ENCODE measurements at regions not wholly inside any gene's neighbourhood (a gene's known extent, or its start where the extent isn't known, plus 50 kb on each side); places are given as distances from the start of the nearest gene placed in this dataset.
"Not testable (repeated sequence)": the region's sequence is repeated elsewhere in the genome, so short reads cannot be mapped to it uniquely, and the experiment has no call there.

DNA sequence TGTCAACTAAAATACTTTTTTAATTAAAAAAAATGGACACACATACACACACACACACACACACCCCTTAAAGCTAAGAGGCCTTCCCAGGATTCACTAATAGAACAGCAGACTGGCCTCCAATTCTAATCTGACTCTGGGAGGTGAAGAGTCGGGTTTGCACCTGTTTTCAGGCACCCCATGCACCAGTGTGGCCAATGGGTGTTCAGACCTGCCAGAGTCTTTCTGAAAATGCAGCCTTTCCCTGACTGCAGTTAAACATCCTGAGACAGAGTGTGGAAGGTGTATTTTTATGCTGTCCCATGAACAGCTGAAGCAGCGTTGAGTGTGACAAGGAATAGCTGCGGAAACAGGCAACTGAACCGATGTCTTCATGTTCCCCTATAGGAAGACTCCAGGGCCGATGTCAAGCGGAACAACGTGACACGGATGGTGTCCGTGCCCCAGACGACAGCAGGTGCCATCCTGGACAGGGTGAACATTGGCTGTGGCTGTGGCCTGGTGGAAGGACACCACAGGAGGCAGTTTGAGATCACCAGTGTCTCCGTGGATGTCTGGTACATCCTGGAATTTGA lies 74.6 kb upstream of the LYZL2 start:
- no peaks in the 10 kb centered on the region for H3K36me3 Mint-ChIP-seq (ENCODE audit: unreplicated experiment)
- H3K27ac Mint-ChIP-seq (ENCODE audit: unreplicated experiment) = no peak overlapping the region
- H3K27me3 Mint-ChIP-seq (ENCODE audit: unreplicated experiment) = peaks cover under 1% of the 10 kb centered on the region
- DNase-seq (ENCODE audit: extremely low spot score, unreplicated experiment) = peak; percentile 46
- no peak overlapping the region for H3K4me3 Mint-ChIP-seq (ENCODE audit: unreplicated experiment)
- H3K4me1 Mint-ChIP-seq (ENCODE audit: unreplicated experiment) = peaks cover 19% of the 10 kb centered on the region
- TF ChIP-seq, protein P1, sequence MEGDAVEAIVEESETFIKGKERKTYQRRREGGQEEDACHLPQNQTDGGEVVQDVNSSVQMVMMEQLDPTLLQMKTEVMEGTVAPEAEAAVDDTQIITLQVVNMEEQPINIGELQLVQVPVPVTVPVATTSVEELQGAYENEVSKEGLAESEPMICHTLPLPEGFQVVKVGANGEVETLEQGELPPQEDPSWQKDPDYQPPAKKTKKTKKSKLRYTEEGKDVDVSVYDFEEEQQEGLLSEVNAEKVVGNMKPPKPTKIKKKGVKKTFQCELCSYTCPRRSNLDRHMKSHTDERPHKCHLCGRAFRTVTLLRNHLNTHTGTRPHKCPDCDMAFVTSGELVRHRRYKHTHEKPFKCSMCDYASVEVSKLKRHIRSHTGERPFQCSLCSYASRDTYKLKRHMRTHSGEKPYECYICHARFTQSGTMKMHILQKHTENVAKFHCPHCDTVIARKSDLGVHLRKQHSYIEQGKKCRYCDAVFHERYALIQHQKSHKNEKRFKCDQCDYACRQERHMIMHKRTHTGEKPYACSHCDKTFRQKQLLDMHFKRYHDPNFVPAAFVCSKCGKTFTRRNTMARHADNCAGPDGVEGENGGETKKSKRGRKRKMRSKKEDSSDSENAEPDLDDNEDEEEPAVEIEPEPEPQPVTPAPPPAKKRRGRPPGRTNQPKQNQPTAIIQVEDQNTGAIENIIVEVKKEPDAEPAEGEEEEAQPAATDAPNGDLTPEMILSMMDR (IDR thresholded peaks at IDR 0.05) = no peak
- no peaks in the 10 kb centered on the region for H3K9me3 Mint-ChIP-seq (ENCODE audit: unreplicated experiment)

DNA sequence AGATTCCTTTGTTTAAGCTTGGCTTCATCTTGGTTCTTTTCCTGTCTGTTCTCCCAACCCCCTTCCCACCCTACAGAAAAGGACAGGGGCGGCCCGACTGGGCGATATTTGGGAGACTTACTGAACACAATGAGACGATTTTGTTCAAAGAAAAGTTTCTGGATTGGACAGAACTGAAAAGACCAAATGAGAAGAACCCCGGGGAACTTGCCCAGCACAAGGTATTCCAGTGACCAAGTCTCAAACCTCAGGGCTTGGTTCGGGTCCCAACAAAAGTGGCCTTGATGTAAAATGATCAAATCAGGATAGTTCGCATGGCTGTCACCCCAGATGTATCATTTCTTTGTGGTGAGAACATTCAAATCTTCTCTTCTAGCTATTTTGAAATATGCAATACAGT lies 73.9 kb upstream of the LYZL2 start:
- DNase-seq (ENCODE audit: extremely low spot score, unreplicated experiment); H3K27me3 Mint-ChIP-seq (ENCODE audit: unreplicated experiment); H3K27ac Mint-ChIP-seq (ENCODE audit: unreplicated experiment); H3K9me3 Mint-ChIP-seq (ENCODE audit: unreplicated experiment); H3K36me3 Mint-ChIP-seq (ENCODE audit: unreplicated experiment); H3K4me3 Mint-ChIP-seq (ENCODE audit: unreplicated experiment): not testable (repeated sequence)
- peaks cover 19% of the 10 kb centered on the region for H3K4me1 Mint-ChIP-seq (ENCODE audit: unreplicated experiment)

DNA sequence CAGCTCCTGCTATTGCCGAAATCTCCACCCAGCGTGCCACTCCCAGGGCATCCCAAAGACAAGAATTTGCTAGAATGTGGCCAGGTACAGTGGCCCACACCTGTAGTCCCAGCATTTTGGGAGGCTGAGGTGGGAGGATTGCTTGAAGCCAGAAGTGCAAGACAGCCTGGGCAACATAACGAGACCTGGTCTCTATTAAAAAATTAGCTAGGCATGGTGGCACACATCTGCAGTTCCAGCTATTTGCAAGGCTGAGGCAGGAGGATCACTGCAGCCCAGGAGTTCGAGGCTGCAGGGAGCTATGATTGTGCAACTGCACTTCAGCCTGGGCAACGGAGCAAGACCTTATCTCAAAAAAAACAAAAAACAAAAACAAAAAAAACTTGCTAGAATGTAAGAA lies 73.3 kb upstream of the LYZL2 start:
- DNase-seq (ENCODE audit: extremely low spot score, unreplicated experiment) = no peak
- TF ChIP-seq, protein P1 (IDR thresholded peaks at IDR 0.05) = no peak
- H3K4me3 Mint-ChIP-seq (ENCODE audit: unreplicated experiment) = no peak overlapping the region
- no peaks in the 10 kb centered on the region for H3K9me3 Mint-ChIP-seq (ENCODE audit: unreplicated experiment)
- H3K27me3 Mint-ChIP-seq (ENCODE audit: unreplicated experiment) = no peaks in the 10 kb centered on the region
- H3K27ac Mint-ChIP-seq (ENCODE audit: unreplicated experiment) = no peak overlapping the region
- no peaks in the 10 kb centered on the region for H3K36me3 Mint-ChIP-seq (ENCODE audit: unreplicated experiment)
- H3K4me1 Mint-ChIP-seq (ENCODE audit: unreplicated experiment) = peaks cover 19% of the 10 kb centered on the region

DNA sequence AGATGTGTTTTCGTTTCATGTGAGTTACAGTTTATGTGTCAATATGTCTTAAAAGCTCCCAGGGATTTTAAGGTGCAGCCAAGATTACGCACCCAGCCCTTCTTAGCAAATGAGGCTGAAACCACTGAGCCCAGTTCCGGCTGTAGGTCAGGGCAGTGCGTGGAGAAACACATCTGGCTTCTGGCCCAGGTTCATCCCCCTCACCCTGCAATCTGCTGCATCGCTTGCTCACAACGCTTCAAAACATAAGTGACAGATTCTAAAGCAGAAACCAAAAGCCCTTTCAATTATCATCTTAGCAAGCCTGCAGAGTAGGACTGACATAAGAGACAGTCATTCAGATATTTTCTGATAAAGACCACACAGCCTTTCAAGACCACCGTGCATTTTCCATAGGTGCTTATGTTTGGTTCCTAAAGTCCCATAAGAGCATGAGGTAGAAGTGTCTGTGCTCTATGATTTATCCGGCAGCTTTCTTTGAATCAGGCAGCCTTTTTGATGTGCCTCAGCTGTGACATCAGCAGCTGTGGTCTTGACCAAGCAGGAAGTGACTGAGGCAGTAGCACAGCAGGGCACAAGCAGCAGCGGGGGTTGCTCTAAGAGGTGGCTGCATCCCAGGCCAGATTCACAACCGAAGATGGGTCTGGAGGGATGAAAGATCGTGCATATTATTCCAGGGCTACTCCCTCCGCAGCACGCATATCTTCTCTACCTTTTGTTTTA lies 72.1 kb upstream of the LYZL2 start:
- H3K9me3 Mint-ChIP-seq (ENCODE audit: unreplicated experiment) = no peaks in the 10 kb centered on the region
- no peak overlapping the region for H3K4me3 Mint-ChIP-seq (ENCODE audit: unreplicated experiment)
- no peaks in the 10 kb centered on the region for H3K36me3 Mint-ChIP-seq (ENCODE audit: unreplicated experiment)
- TF ChIP-seq, protein P1 (IDR thresholded peaks at IDR 0.05) = no peak
- no peaks in the 10 kb centered on the region for H3K27me3 Mint-ChIP-seq (ENCODE audit: unreplicated experiment)
- peak; percentile 75 for DNase-seq (ENCODE audit: extremely low spot score, unreplicated experiment)
- H3K27ac Mint-ChIP-seq (ENCODE audit: unreplicated experiment) = peak overlapping the region; percentile 52
- H3K4me1 Mint-ChIP-seq (ENCODE audit: unreplicated experiment) = peaks cover 19% of the 10 kb centered on the region

DNA sequence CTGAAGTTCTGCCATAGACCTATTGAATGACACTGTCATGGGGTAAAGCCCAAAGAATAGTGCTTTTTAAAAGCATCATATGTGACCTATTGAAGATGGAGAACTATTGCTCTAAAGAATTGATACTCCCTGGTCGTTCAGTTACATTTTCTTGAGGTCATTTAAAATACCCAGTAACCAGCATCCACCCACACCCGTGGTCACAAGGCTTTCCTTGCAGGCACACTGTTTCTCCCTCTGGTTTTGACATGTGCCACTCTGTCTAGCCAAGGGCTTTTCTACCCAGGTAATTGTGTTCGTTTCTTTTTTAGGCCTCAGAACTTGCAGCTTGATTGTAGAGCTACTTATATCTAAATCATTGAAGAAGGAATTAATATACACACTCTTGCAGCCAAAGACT lies 68.3 kb upstream of the LYZL2 start:
- H3K4me3 Mint-ChIP-seq (ENCODE audit: unreplicated experiment) = no peak overlapping the region
- H3K9me3 Mint-ChIP-seq (ENCODE audit: unreplicated experiment) = no peaks in the 10 kb centered on the region
- no peaks in the 10 kb centered on the region for H3K27me3 Mint-ChIP-seq (ENCODE audit: unreplicated experiment)

DNA sequence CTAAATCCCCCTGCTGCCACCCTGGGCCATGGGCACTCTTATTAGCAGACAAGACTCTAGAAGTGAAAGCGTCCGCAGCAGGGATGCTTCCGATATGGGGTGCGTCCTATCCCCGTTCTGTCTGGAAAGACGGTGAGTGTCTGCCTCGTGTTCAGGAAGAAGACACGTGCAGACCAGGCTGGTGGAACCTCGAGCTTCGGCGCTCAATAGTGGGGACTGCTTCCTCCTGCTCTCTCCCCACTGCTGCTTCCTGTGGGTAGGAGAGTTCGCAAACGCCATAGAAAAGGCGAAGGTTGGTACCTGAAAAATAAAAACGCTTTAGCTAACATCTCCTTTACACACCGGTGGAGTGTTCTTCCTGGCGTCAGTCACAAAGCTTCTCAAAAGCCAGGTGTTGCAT lies 67.7 kb upstream of the LYZL2 start:
- DNase-seq (ENCODE audit: extremely low spot score, unreplicated experiment) = not testable (repeated sequence)

More for the DNA sequence above, 68.3 kb upstream of the LYZL2 start:
- Mint-ChIP-seq H3K36me3 (ENCODE audit: unreplicated experiment) (no peaks in the 10 kb centered on the region), H3K4me1 (ENCODE audit: unreplicated experiment) (peaks cover 18% of the 10 kb centered on the region), H3K27ac (ENCODE audit: unreplicated experiment) (no peak overlapping the region)
- TF ChIP-seq, protein P1 (IDR thresholded peaks at IDR 0.05) = no peak
- no peak for DNase-seq (ENCODE audit: extremely low spot score, unreplicated experiment)

DNA sequence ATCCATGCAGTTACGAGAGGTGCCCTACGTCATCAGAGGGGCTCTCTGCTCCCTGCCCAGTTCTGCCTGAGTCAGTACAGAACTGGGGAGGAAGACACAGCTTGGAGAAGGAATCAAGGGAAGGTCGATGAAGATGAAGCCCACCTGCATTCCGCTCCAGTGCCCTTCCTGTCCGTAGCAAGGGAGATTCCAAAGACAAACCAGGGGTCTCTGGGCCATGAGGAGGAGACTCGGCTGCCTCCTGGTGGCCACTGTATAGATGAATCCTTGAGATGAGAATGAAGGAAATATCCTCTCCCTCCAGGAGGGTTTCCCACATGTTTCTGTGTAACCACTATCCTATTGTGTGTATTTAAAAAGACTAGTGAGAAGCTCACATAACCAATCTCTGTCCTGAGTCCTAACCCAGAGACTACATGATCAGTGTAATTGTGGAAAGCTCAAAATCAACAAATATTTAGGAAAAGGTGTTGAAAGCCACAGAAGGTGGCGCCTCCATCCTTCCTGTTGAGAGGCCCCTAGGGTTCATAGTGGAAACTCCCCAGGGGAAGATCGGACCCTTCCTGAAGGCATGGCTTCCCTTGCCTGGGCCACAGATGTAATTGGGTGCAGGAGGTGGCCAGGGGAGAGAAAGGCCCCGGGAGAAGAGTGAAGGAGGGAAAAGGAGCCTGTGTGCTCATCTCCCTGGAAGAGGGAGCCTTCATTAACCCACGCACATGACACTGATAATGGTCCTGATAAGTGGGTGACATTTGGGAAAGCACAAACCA lies 67.0 kb upstream of the LYZL2 start:
- H3K4me3 Mint-ChIP-seq (ENCODE audit: unreplicated experiment); DNase-seq (ENCODE audit: extremely low spot score, unreplicated experiment); H3K27me3 Mint-ChIP-seq (ENCODE audit: unreplicated experiment); H3K36me3 Mint-ChIP-seq (ENCODE audit: unreplicated experiment); H3K9me3 Mint-ChIP-seq (ENCODE audit: unreplicated experiment); H3K27ac Mint-ChIP-seq (ENCODE audit: unreplicated experiment): not testable (repeated sequence)
- H3K4me1 Mint-ChIP-seq (ENCODE audit: unreplicated experiment) = peaks cover 14% of the 10 kb centered on the region

More for the DNA sequence above, 67.7 kb upstream of the LYZL2 start:
- H3K27me3 Mint-ChIP-seq (ENCODE audit: unreplicated experiment); H3K27ac Mint-ChIP-seq (ENCODE audit: unreplicated experiment); H3K36me3 Mint-ChIP-seq (ENCODE audit: unreplicated experiment); H3K9me3 Mint-ChIP-seq (ENCODE audit: unreplicated experiment); H3K4me3 Mint-ChIP-seq (ENCODE audit: unreplicated experiment): not testable (repeated sequence)
- H3K4me1 Mint-ChIP-seq (ENCODE audit: unreplicated experiment) = peaks cover 16% of the 10 kb centered on the region

DNA sequence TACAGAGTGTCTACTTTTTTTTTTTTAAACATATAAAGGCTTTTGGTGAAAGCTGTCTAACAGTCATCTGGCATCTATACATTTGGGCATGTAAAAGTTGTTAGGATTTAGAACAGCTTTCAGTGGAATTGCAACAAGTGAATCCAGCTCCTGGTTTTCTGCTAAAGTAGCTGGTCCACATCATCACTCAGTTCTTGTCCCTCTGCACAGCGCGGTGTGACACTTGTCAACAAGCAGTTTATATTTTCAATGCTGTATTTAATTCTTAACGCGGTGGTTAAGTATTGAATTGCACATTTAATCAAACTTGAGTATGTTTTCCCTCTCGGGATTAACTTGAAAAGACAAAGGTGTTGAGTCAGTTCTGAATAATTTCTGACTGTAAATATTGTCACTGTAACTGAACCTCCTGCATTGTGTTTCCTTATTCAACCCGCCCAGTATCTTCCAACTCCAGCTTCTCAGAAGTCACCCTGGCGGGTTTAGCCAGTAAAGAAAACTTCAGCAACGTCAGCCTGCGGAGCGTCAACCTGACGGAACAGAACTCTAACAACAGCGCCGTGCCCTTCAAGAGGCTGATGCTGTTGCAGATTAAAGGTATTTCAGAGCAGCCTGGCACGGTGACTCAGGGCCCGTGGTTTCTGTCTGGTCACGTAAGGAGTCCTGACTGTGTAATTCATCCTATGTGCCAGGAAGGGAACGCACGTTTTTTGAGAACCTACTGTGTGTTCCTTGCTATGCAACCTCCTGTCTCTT lies 66.1 kb upstream of the LYZL2 start:
- H3K4me3 Mint-ChIP-seq (ENCODE audit: unreplicated experiment); H3K9me3 Mint-ChIP-seq (ENCODE audit: unreplicated experiment); H3K27me3 Mint-ChIP-seq (ENCODE audit: unreplicated experiment); H3K36me3 Mint-ChIP-seq (ENCODE audit: unreplicated experiment); DNase-seq (ENCODE audit: extremely low spot score, unreplicated experiment); H3K27ac Mint-ChIP-seq (ENCODE audit: unreplicated experiment): not testable (repeated sequence)
- H3K4me1 Mint-ChIP-seq (ENCODE audit: unreplicated experiment) = peaks cover 14% of the 10 kb centered on the region
